ENCODE measurements at regions not wholly inside any gene's neighbourhood (a gene's known extent, or its start where the extent isn't known, plus 50 kb on each side); places are given as distances from the start of the nearest gene placed in this dataset.

GRCh38 chr12:4829793-4830162 lies 79.9 kb upstream of the KCNA1 start:
- Histone ChIP-seq H3K4me2 (no peak overlapping the region), H3K9me3 (ENCODE audit: insufficient read depth, low read depth) (no peaks in the 10 kb centered on the region), H3K9me2 (ENCODE audit: insufficient read depth) (no peaks in the 10 kb centered on the region), H3K36me3 (ENCODE audit: low read depth) (no peaks in the 10 kb centered on the region), H4K20me1 (ENCODE audit: insufficient read depth) (no peaks in the 10 kb centered on the region), H3K4me1 (replicated peaks; ENCODE audit: insufficient read depth) (no peaks in the 10 kb centered on the region), H3K4me3 (no peak overlapping the region), H3F3A (ENCODE audit: insufficient read depth, low read depth) (no peaks in the 10 kb centered on the region), H3K27ac (no peak overlapping the region), H3K79me2 (ENCODE audit: low read depth) (no peaks in the 10 kb centered on the region), H3K27me3 (ENCODE audit: insufficient read depth, low read depth) (peaks cover 88% of the 10 kb centered on the region), H2AFZ (no peak overlapping the region)
- no TSS peak for BruUV-seq (replicated peaks)
- POLR2A ChIA-PET (ENCODE audit: unreplicated experiment), result no interaction called here
- DNase-seq, result no peak
- TF ChIP-seq CTCF (conservative IDR thresholded peaks at IDR 0.05), result no peak
- TF ChIP-seq EZH2 (IDR thresholded peaks at IDR 0.05; ENCODE audit: low read depth), result no peak
- CTCF ChIA-PET, result no interaction called here
- intact Hi-C loops (cut with micrococcal nuclease; ENCODE audit: unreplicated experiment), result no loop called here

- POLR2A ChIA-PET (ENCODE audit: unreplicated experiment), result no interaction called here
- no peak overlapping the region for H3K4me3 ChIP-seq
- no peaks in the 10 kb centered on the region for H3F3A ChIP-seq (ENCODE audit: insufficient read depth, low read depth)
- CTCF ChIA-PET, result no interaction called here
- H3K27ac ChIP-seq, result no peak overlapping the region
- TF ChIP-seq EZH2 (IDR thresholded peaks at IDR 0.05; ENCODE audit: low read depth), result no peak
- TF ChIP-seq CTCF (conservative IDR thresholded peaks at IDR 0.05), result no peak
- no peaks in the 10 kb centered on the region for H3K4me1 ChIP-seq (replicated peaks; ENCODE audit: insufficient read depth)
- intact Hi-C loops (cut with micrococcal nuclease; ENCODE audit: unreplicated experiment), result no loop called here
- H3K4me2 ChIP-seq, result no peak overlapping the region
- no peaks in the 10 kb centered on the region for H3K36me3 ChIP-seq (ENCODE audit: low read depth)
- H3K9me3 ChIP-seq (ENCODE audit: insufficient read depth, low read depth), result no peaks in the 10 kb centered on the region
- no peaks in the 10 kb centered on the region for H3K79me2 ChIP-seq (ENCODE audit: low read depth)
- no peaks in the 10 kb centered on the region for H4K20me1 ChIP-seq (ENCODE audit: insufficient read depth)
- no peaks in the 10 kb centered on the region for H3K9me2 ChIP-seq (ENCODE audit: insufficient read depth)
- H3K27me3 ChIP-seq (ENCODE audit: insufficient read depth, low read depth), result peaks cover 88% of the 10 kb centered on the region
- H2AFZ ChIP-seq, result no peak overlapping the region
- no peak for DNase-seq
- BruUV-seq (replicated peaks), result no TSS peak
Measured at GRCh38 chr12:4830556-4831210, 79.0 kb upstream of the KCNA1 start.

GRCh38 chr12:4833053-4833452 lies 76.7 kb upstream of the KCNA1 start:
- Histone ChIP-seq H3K79me2 (ENCODE audit: low read depth) (no peaks in the 10 kb centered on the region), H3K27me3 (ENCODE audit: insufficient read depth, low read depth) (peaks cover 77% of the 10 kb centered on the region), H3K9me2 (ENCODE audit: insufficient read depth) (no peaks in the 10 kb centered on the region), H4K20me1 (ENCODE audit: insufficient read depth) (no peaks in the 10 kb centered on the region), H3K27ac (no peak overlapping the region), H3K4me2 (no peak overlapping the region), H2AFZ (no peak overlapping the region), H3F3A (ENCODE audit: insufficient read depth, low read depth) (no peaks in the 10 kb centered on the region), H3K9me3 (ENCODE audit: insufficient read depth, low read depth) (no peaks in the 10 kb centered on the region), H3K4me1 (replicated peaks; ENCODE audit: insufficient read depth) (no peaks in the 10 kb centered on the region), H3K36me3 (ENCODE audit: low read depth) (no peaks in the 10 kb centered on the region), H3K4me3 (no peak overlapping the region)
- POLR2A ChIA-PET (ENCODE audit: unreplicated experiment), result no interaction called here
- no TSS peak for BruUV-seq (replicated peaks)
- CTCF ChIA-PET, result no interaction called here
- TF ChIP-seq CTCF (conservative IDR thresholded peaks at IDR 0.05) (no peak), EZH2 (IDR thresholded peaks at IDR 0.05; ENCODE audit: low read depth) (no peak)
- no peak for DNase-seq
- intact Hi-C loops (cut with micrococcal nuclease; ENCODE audit: unreplicated experiment), result no loop called here

All from PC-9 (cell line).